GM23248 (cell line): ENCODE measurements at regions not wholly inside any gene's neighbourhood (a gene's known extent, or its start where the extent isn't known, plus 50 kb on each side); places are given as distances from the start of the nearest gene placed in this dataset.

Experiments used
- EZH2 ChIP-seq: fragments of 200-600 bp; sonication (generic); IDR thresholded peaks from 2 replicates; pipeline ENCODE4 v1.6.1; 2018; ENCODE audit warnings: antibody characterized with exemption, mild to moderate bottlenecking; ENCODE audit not compliant: insufficient read depth, poor library complexity, severe bottlenecking
- EZH2phosphoT487 ChIP-seq: fragments of 200-600 bp; sonication (generic); IDR thresholded peaks from 2 replicates; pipeline ENCODE4 v1.6.1; 2018; ENCODE audit warnings: antibody characterized with exemption, moderate library complexity, mild to moderate bottlenecking, low read depth; ENCODE audit not compliant: insufficient read depth

- TF ChIP-seq EZH2 = no peak
- no peak for TF ChIP-seq EZH2phosphoT487
These were observed 163.2 kb upstream of the ARID2 start for GRCh38 chr12:45566257-45566656.
